GM21786 (cell line): ENCODE measurements at regions not wholly inside any gene's neighbourhood (a gene's known extent, or its start where the extent isn't known, plus 50 kb on each side); places are given as distances from the start of the nearest gene placed in this dataset.
"Not testable (repeated sequence)": the region's sequence is repeated elsewhere in the genome, so short reads cannot be mapped to it uniquely, and the experiment has no call there.

Experiments used
- ATAC-seq: cut with Tn5 transposase; IDR thresholded peaks from one replicate; pipeline ENCODE4 v1.9.1; 2021; ENCODE audit not compliant: unreplicated experiment

GRCh38 chr4:78691334-78691754 lies 84.8 kb upstream of the BMP2K start:
- no peak for ATAC-seq

DNA sequence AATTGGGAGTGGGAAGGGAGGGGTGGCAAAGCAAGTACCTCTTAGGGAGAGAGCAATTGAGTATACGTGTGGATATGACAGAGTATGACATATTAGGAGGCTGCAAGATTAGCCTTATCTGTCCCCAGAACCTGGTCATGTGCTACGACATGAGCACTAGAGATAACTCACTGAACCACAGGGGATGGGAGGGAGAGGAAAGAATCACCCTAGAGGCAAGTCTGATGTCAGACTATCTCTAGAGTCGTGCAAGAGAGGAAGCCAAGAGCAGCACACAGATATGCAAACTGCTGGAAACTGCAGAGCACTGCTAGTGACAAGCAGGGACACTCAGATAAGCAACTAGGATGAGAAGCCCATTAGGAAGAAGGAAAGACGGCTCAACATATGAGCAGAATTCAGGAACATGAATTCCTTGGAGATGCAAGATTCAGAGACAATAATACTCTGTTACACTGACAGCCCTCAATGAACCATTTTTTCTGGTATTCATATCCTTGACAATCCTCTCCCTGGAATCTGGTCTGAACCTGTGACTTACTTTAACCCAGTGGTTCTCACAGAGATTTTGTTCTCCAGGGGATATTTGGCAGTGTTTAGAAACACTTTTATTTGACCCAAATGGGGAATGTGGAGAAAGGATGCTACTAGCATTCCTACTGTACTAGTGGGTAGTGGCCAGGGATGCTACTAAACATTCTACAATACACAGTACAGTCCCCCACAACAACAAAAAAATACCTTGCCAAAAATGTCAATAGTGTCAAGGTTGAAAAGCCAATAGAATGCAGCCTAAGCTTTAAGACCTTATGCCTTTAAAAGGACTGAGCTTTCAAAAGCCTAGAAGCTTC lies 84.0 kb upstream of the BMP2K start:
- ATAC-seq, result peak; percentile 68

DNA sequence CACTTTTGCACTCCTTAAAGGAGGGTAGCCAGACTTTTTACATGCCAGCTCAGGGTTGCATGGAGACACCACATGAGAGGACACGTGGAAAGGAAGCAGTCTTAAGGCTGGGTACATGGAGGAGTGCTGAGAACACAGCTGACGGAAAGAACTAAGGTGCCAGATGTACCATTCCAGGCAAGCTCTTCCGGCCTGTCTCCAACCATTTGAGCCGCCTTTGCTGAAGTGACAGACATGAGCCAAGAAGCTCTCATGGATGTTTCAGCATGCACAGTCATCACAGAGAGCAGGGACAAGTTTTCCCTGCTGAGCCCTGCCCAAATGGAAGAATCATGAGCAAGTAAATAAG lies 83.4 kb upstream of the BMP2K start:
- ATAC-seq, result no peak

DNA sequence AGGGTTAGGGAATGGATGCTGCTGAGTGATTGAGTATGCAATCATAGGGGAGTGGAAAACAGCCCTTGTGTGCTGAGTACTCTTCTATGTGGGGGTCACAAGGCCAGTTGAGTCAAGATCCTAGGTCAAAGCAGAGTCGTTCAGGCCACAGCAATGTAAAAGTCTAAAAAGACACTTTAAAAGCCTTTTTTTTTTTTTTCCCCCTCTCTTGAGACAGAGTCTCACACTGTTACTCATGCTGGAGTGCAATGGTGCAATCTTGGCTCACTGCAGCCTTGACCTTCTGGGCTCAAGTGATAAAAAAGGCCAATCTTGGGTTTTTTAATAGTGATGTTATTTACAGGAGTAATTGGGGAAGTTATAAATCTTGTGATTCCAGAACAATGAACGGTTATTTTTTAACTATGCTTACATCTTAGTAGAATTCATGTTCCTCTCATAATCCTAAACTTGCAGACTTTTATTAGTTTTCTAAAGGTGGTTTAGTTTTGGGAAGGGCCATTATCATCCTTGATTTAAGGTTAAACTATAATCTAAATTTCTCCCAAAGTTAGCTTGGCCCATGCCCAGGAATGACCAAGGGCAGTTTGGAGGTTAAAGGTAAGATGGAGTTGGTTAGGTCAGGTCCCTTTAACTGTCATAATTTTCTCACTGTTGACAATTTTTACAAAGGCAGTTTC lies 82.2 kb upstream of the BMP2K start:
- no peak for ATAC-seq

GRCh38 chr4:78694457-78694787 lies 81.7 kb upstream of the BMP2K start:
- no peak for ATAC-seq

DNA sequence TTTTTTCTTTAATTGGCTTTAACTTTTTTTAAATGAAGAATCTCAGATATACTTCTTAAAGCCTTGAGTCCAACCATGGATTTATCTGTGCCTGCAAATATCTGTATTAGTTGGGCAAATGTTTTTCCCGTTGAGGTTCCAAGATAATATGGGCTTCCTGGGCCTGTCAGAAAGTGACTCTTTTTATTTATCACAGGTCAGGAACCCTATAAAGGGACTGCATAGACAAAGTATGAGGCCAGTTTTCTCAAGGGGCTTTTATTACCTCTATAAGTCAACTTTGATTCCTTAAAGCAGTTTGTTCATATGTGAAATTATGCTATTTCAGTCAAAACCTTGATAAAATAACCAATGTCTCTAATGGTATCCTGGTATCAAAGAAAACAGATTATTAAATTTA lies 80.2 kb upstream of the BMP2K start:
- no peak for ATAC-seq

DNA sequence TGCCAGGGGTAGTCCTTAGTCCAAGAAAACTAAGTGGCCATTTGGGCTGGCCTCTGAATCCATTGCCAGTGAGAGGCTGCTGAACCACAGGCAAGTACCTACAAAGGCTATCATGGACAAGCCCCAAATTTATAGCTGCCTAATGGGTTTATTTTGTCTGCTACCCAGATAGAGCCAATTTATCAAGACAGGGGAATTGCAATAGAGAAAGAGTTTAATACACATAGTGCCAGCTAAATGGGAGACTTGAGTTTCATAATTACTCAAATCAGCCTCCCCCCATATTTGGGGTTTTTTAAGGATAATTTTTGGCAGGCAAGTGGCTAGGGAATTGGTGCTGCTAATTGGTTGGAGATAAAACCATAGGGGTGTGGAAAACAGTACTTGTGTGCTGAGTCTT lies 73.1 kb upstream of the BMP2K start:
- no peak for ATAC-seq

DNA sequence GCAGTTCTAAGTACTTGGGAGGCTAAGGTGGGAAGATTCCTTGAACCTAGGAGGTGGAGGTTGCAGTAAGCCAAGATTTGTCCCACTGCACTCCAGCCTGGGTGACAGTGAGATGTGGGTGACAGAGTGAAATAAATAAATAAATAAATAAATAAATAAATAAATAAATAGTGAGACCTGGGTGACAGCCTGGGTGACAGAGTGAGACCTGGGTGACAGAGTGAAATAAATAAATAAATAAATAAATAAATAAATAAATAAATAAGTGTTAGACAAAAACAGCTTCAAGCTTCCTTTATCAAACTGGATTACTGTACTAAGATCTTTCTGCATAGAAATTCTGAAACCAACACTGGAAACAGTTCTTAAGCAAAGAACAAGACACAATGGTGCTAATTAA lies 71.8 kb upstream of the BMP2K start:
- no peak for ATAC-seq

GRCh38 chr4:78704981-78705683 lies 71.0 kb upstream of the BMP2K start:
- no peak for ATAC-seq

- no peak for ATAC-seq
Observed at GRCh38 chr4:78706302-78706701, 69.8 kb upstream of the BMP2K start.

- no peak for ATAC-seq
Observed at GRCh38 chr4:78707268-78707667, 68.9 kb upstream of the BMP2K start.

GRCh38 chr4:78707793-78708192 lies 68.4 kb upstream of the BMP2K start:
- no peak for ATAC-seq

DNA sequence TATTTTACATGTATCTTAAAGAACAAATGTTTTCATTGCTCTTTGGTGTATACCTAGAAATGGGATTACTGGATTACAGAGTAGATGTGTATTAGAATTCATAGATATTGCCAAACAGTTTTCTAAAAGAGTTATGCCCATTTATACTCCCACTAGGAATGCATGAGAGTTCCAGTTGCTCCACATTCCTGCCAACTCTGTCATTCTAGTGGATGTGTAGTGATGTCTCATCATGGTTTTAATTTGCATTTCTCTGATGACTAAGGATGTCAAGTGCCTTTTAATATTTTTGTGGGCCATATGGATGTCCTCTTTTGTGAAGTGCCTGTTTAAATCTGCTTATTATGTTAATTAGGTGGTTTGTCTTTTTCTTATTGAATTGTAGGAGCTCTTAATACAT lies 65.6 kb upstream of the BMP2K start:
- ATAC-seq, result no peak

GRCh38 chr4:78711676-78712075 lies 64.5 kb upstream of the BMP2K start:
- ATAC-seq, result no peak

DNA sequence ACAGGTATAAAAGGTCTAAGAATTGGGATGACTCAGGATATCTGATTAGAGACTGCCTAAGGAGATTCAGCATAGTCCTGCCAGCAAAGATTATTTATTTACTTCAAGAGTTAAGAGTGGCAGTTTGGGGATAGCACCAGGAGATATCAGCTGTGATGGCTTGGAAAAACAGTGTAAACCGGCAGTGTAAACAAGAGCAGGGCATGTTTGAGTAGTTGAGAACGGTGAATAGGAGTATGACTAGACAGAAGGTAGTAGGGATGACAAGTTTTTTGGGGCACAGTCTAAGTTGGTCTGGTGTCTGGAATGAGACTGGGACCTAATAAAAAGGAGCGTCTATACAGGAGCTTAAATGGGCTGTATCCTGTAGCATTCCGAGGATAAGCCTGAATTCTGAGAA lies 61.6 kb upstream of the BMP2K start:
- not testable (repeated sequence) for ATAC-seq

DNA sequence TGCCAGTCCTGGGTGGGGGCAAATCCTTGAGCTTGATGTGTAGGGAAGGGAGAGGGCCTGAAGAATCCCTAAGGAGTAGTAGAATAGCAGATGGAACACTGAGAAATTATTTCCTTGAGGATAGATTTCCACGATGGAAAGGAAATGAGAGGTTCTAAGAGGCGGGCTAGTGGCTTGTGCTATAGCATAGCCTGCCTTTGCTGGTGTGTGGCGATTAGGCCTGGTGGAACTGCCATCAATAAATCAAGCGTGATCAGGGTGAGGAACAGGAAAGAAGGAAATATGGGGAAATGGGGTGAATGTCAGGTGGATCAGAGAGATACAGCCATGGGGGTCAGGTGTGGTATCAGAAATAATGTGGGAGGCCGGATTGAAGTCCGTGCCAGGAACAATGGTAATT lies 60.8 kb upstream of the BMP2K start:
- not testable (repeated sequence) for ATAC-seq

DNA sequence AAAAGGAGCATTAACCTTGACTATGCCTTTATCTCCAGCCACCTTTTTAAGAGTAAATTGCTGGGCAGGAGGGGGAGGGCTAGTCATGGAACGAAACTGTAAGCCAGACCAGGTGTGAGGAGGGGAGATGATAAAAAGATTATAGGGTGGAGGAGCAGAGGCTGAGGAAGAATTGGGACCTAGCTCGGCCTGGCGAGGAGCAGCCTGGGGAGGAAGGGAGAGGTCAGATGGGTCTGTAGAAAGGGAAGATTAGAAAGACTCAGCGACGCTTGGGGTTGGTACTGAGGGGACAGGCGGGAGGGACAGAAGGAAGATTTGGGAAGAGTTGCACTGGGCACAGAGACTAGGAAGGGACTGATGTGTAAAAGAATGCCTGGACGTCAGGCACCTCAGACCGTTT lies 58.4 kb upstream of the BMP2K start:
- not testable (repeated sequence) for ATAC-seq

- no peak for ATAC-seq
Observed at GRCh38 chr4:78720204-78720603, 55.9 kb upstream of the BMP2K start.

GRCh38 chr4:78720994-78721677 lies 55.0 kb upstream of the BMP2K start:
- peak; percentile 78 for ATAC-seq

DNA sequence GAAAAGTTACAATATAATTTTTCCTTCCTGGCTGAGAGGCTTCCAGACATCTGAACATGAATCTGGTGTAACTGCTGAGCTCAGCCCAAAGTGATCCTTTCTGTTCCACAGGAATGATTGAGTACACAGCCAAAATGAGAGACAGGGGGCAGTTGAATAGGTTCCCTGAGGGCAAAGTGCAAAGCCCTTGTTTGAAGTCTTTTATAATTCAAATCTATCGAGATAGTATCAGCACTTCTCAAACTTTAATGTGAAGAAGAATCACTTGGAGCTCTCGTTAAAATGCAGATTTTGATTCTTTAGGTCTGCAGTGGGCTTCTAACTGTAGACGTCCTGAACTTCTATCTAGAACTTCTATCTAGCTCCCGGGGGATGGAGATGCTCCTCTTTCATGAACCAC lies 54.4 kb upstream of the BMP2K start:
- no peak for ATAC-seq

GRCh38 chr4:78722320-78722719 lies 53.8 kb upstream of the BMP2K start:
- ATAC-seq, result no peak

DNA sequence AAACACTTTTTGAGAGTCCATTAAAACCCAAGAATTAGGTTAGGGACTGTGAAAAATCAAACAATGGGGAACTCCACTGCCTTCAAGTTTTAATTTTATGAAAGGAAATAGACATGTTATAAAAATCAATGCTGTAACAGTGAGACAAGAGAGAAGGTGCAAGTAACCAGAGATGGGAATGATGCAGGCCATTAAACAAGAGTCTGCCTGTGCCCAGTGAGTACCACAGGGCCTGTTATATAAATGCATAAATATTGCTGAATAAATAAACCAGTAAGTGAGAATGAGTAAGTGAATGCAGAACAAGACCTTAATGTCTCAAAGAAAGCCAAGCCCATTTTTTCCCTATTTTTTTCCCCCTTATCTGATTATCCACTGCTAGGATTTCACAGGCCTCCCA lies 53.3 kb upstream of the BMP2K start:
- ATAC-seq, result no peak
